ENCODE measurements at regions not wholly inside any gene's neighbourhood (a gene's known extent, or its start where the extent isn't known, plus 50 kb on each side); places are given as distances from the start of the nearest gene placed in this dataset.
A peak's percentile ranks its signal among the peaks of the same experiment; 100 is the strongest.

- Histone ChIP-seq H3K4me1 (ENCODE audit: insufficient read depth, poor library complexity, severe bottlenecking) (peaks cover 42% of the 10 kb centered on the region), H3K9me3 (ENCODE audit: severe bottlenecking) (no peaks in the 10 kb centered on the region), H3K27ac (ENCODE audit: poor library complexity, severe bottlenecking) (peak overlapping the region; percentile 98), H3K36me3 (ENCODE audit: low read depth) (no peaks in the 10 kb centered on the region), H3K4me3 (ENCODE audit: severe bottlenecking) (no peak overlapping the region), H3K27me3 (ENCODE audit: insufficient read depth, poor library complexity, severe bottlenecking) (no peaks in the 10 kb centered on the region)
- ATAC-seq (ENCODE audit: low read depth) (peak; percentile 29; the same call in 2 of the 3 replicates), DNase-seq (ENCODE audit: low spot score) (no peak)
- TF ChIP-seq, protein P1, sequence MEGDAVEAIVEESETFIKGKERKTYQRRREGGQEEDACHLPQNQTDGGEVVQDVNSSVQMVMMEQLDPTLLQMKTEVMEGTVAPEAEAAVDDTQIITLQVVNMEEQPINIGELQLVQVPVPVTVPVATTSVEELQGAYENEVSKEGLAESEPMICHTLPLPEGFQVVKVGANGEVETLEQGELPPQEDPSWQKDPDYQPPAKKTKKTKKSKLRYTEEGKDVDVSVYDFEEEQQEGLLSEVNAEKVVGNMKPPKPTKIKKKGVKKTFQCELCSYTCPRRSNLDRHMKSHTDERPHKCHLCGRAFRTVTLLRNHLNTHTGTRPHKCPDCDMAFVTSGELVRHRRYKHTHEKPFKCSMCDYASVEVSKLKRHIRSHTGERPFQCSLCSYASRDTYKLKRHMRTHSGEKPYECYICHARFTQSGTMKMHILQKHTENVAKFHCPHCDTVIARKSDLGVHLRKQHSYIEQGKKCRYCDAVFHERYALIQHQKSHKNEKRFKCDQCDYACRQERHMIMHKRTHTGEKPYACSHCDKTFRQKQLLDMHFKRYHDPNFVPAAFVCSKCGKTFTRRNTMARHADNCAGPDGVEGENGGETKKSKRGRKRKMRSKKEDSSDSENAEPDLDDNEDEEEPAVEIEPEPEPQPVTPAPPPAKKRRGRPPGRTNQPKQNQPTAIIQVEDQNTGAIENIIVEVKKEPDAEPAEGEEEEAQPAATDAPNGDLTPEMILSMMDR (IDR thresholded peaks at IDR 0.05; ENCODE audit: poor library complexity, severe bottlenecking): no peak
Measured at GRCh38 chrY:7467796-7468520, 556.4 kb upstream of the AMELY start.

DNA sequence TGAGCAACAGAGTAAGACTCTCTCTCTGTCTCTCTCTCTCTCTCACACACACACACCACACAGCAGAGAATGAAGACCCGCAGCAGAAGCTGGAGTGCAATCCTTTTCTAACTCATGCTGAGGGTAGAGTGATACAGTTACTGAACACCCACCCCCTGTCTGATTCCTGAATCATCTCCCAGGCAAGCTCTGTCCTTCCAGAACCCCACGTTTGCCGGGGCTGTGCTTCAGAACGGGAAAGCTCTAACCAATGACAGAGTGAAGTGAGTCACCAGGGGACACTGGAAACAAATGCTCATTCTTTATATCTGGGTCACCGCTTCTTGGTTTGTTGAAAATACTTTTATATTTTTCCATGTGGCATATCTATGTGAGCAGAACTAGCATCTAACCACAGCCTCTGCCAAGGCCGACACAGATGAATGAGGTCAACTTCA lies 553.7 kb upstream of the AMELY start:
- Histone ChIP-seq H3K27me3 (ENCODE audit: insufficient read depth, poor library complexity, severe bottlenecking) (no peaks in the 10 kb centered on the region), H3K27ac (ENCODE audit: poor library complexity, severe bottlenecking) (peak overlapping the region; percentile 98), H3K36me3 (ENCODE audit: low read depth) (no peaks in the 10 kb centered on the region), H3K4me1 (ENCODE audit: insufficient read depth, poor library complexity, severe bottlenecking) (peaks cover 60% of the 10 kb centered on the region), H3K9me3 (ENCODE audit: severe bottlenecking) (no peaks in the 10 kb centered on the region), H3K4me3 (ENCODE audit: severe bottlenecking) (no peak overlapping the region)
- DNase-seq (ENCODE audit: low spot score): no peak
- TF ChIP-seq, protein P1 (IDR thresholded peaks at IDR 0.05; ENCODE audit: poor library complexity, severe bottlenecking): no peak
- no peak for ATAC-seq (ENCODE audit: low read depth)

DNA sequence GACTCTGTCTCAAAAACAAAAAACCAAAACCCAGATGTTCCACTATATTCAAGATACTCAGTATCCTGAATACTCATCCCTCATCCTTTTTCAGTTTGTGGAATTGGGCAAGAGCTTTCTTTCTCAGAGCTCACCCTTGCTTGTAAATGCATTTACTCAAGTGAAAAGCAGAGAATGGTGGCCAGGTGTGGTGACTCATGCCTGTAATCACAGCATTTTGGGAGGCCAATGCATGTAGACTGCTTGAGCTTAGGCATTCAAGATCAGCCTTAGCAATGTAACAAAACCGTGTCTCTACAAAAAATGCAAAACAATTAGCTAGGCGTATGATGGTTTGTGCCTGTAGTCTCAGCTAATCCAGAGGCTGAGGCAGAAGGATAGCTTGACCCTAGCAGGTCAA lies 553.2 kb upstream of the AMELY start:
- TF ChIP-seq, protein P1 (IDR thresholded peaks at IDR 0.05; ENCODE audit: poor library complexity, severe bottlenecking): no peak
- DNase-seq (ENCODE audit: low spot score): no peak
- Histone ChIP-seq H3K4me3 (ENCODE audit: severe bottlenecking) (no peak overlapping the region), H3K27ac (ENCODE audit: poor library complexity, severe bottlenecking) (peak overlapping the region; percentile 98), H3K4me1 (ENCODE audit: insufficient read depth, poor library complexity, severe bottlenecking) (peaks cover 57% of the 10 kb centered on the region), H3K36me3 (ENCODE audit: low read depth) (no peaks in the 10 kb centered on the region), H3K27me3 (ENCODE audit: insufficient read depth, poor library complexity, severe bottlenecking) (no peaks in the 10 kb centered on the region), H3K9me3 (ENCODE audit: severe bottlenecking) (no peaks in the 10 kb centered on the region)
- ATAC-seq (ENCODE audit: low read depth): peak; percentile 60

DNA sequence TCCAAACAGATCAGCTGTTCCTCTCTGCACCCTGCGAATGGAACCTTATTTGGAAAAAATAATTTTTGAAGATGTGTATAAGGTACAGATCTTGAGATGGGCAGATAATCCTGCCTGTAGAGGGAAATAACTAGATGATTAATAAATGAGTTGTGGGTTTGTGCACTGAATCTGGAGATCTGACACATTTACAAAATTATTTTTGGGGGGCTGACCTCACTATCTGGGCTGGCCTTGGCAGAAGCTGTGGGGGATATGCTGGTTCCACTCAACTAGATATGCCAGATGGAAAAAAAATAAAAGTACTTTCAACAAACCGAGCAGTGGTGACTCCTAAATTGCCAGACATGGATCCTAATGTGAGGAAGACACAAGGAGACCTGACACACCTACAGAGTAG lies 552.2 kb upstream of the AMELY start:
- TF ChIP-seq, protein P1 (IDR thresholded peaks at IDR 0.05; ENCODE audit: poor library complexity, severe bottlenecking): no peak
- Histone ChIP-seq H3K4me1 (ENCODE audit: insufficient read depth, poor library complexity, severe bottlenecking) (peaks cover 53% of the 10 kb centered on the region), H3K27ac (ENCODE audit: poor library complexity, severe bottlenecking) (peak overlapping the region; percentile 98), H3K27me3 (ENCODE audit: insufficient read depth, poor library complexity, severe bottlenecking) (no peaks in the 10 kb centered on the region), H3K36me3 (ENCODE audit: low read depth) (no peaks in the 10 kb centered on the region), H3K4me3 (ENCODE audit: severe bottlenecking) (no peak overlapping the region), H3K9me3 (ENCODE audit: severe bottlenecking) (no peaks in the 10 kb centered on the region)
- DNase-seq (ENCODE audit: low spot score) (no peak), ATAC-seq (ENCODE audit: low read depth) (no peak)

GRCh38 chrY:7463196-7463595 lies 551.6 kb upstream of the AMELY start:
- Histone ChIP-seq H3K4me3 (ENCODE audit: severe bottlenecking) (no peak overlapping the region), H3K27me3 (ENCODE audit: insufficient read depth, poor library complexity, severe bottlenecking) (no peaks in the 10 kb centered on the region), H3K4me1 (ENCODE audit: insufficient read depth, poor library complexity, severe bottlenecking) (peaks cover 53% of the 10 kb centered on the region), H3K36me3 (ENCODE audit: low read depth) (no peaks in the 10 kb centered on the region), H3K9me3 (ENCODE audit: severe bottlenecking) (no peaks in the 10 kb centered on the region), H3K27ac (ENCODE audit: poor library complexity, severe bottlenecking) (peak overlapping the region; percentile 98)
- ATAC-seq (ENCODE audit: low read depth): no peak
- TF ChIP-seq, protein P1 (IDR thresholded peaks at IDR 0.05; ENCODE audit: poor library complexity, severe bottlenecking): no peak
- no peak for DNase-seq (ENCODE audit: low spot score)

All from RWPE2 (cell line).